Esophagus muscularis mucosa (tissue), 4 donors: ENCODE measurements at regions not wholly inside any gene's neighbourhood (a gene's known extent, or its start where the extent isn't known, plus 50 kb on each side); places are given as distances from the start of the nearest gene placed in this dataset.
A peak's percentile ranks its signal among the peaks of the same experiment; 100 is the strongest.
"Not testable (repeated sequence)": the region's sequence is repeated elsewhere in the genome, so short reads cannot be mapped to it uniquely, and the experiment has no call there.

Experiments
- DNase-seq: peaks from one replicate; pipeline ENCODE4 v3.0.0-alpha.2; 2017; ENCODE audit errors: extremely low spot score
- H3K27ac ChIP-seq, 4 donors: fragments of 200-600 bp; sonication (generic); replicated peaks in 1 of 4; 1 replicate in 3 of 4; 2 replicates in 1 of 4; pipeline ENCODE4 v1.5.1; 2016 to 2019; ENCODE audit warnings: mild to moderate bottlenecking in 1 of 4
- H3K27me3 ChIP-seq, 4 donors: fragments of 200-600 bp; sonication (generic); one replicate each; pipeline versions ENCODE4 v1.5.1 to v1.6.0; 2016 to 2019
- H3K36me3 ChIP-seq, 4 donors: fragments of 200-600 bp; sonication (generic); one replicate each; pipeline ENCODE4 v1.5.1; 2016 to 2019
- H3K4me1 ChIP-seq, 4 donors: fragments of 200-600 bp; sonication (generic); one replicate each; pipeline ENCODE4 v1.5.1; 2016 to 2019
- H3K4me3 ChIP-seq, 4 donors: fragments of 200-600 bp; sonication (generic); 1 replicate in 2 of 4; 2 replicates in 2 of 4; pipeline ENCODE4 v1.5.1; 2016 to 2019; ENCODE audit warnings: mild to moderate bottlenecking in 4 of 4, moderate library complexity in 1 of 4
- H3K9me3 ChIP-seq, 4 donors: fragments of 200-600 bp; sonication (generic); 1 replicate in 3 of 4; 2 replicates in 1 of 4; pipeline ENCODE4 v1.5.1; 2016 to 2019
- EP300 ChIP-seq: sonication (generic); formaldehyde crosslinking; IDR thresholded peaks from one replicate; pipeline ENCODE4 v1.6.1; 2017; ENCODE audit warnings: antibody characterized with exemption
- POLR2A ChIP-seq: fragments of 450-650 bp; IDR thresholded peaks from one replicate; pipeline ENCODE4 v1.6.1; 2017; ENCODE audit warnings: antibody characterized with exemption, moderate library complexity, mild to moderate bottlenecking, low read depth
- POLR2AphosphoS5 ChIP-seq, 2 donors: sonication (generic); formaldehyde crosslinking; IDR thresholded peaks; one replicate each; pipeline ENCODE4 v1.6.1; 2017; ENCODE audit warnings: antibody characterized with exemption in 2 of 2
- WGBS: methylation state at CpG from one replicate; pipeline ENCODE4 v1.1.5; 2018; 5-methylcytosine and 5-hydroxymethylcytosine counted together
- intact Hi-C: fragments of 100-400 bp; cut with DNase I; formaldehyde crosslinking; loops from one replicate; pipeline ENCODE4 v1.15.1; 2023
- TF ChIP-seq, protein P1 (sequence below), 3 experiments: fragments of 200-600 bp in 2 of 3; fragments of 450-650 bp in 1 of 3; sonication (generic) in 2 of 3; IDR thresholded peaks; one replicate each; pipeline ENCODE4 v1.5.1; 2017 to 2019; ENCODE audit warnings: antibody characterized with exemption in 3 of 3, mild to moderate bottlenecking in 2 of 3, moderate library complexity in 1 of 3

DNA sequence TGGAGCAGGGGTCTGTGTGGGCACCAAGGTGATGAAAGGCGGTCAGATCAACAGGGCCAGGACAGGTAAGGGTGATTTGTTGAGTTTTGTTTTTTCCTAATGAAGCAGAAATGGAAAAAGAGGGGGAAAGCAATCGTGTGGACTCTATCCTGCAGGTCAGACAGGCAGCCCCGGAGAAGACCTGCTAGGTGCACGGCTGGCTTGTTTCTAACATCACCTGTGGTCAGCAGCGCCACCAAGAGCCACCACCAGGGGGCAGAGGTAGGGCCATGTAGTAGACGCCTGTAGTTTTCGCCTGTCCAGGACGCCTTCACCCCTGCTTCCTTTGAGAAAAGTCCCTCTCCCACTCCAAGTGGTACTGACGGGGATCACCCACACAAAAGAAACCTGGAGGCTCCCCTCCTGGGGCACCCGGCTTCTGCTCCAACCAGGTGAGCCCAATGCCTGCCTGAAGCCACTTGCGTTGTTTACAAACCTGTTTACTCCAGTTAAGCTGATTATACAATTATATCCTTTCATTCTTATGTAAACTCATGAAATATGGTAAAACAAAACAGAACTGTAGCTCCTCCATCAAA is 54.2 kb upstream of the SEC14L1 start:
- H3K4me1 ChIP-seq: peaks cover 26 to 51% (median 42%) of the 10 kb centered on the region in 4 donors
- H3K36me3 ChIP-seq: peaks cover 8 to 16% (median 13%) of the 10 kb centered on the region in 4 donors
- peak overlapping the region in 1 of 4 donors; percentile 7 for H3K4me3 ChIP-seq
- DNase-seq: peak; percentile 97
- H3K27me3 ChIP-seq: peaks cover 0 to 29% (median 0%) of the 10 kb centered on the region in 4 donors
- no peak for TF ChIP-seq POLR2A
- TF ChIP-seq EP300: no peak
- TF ChIP-seq, protein P1, sequence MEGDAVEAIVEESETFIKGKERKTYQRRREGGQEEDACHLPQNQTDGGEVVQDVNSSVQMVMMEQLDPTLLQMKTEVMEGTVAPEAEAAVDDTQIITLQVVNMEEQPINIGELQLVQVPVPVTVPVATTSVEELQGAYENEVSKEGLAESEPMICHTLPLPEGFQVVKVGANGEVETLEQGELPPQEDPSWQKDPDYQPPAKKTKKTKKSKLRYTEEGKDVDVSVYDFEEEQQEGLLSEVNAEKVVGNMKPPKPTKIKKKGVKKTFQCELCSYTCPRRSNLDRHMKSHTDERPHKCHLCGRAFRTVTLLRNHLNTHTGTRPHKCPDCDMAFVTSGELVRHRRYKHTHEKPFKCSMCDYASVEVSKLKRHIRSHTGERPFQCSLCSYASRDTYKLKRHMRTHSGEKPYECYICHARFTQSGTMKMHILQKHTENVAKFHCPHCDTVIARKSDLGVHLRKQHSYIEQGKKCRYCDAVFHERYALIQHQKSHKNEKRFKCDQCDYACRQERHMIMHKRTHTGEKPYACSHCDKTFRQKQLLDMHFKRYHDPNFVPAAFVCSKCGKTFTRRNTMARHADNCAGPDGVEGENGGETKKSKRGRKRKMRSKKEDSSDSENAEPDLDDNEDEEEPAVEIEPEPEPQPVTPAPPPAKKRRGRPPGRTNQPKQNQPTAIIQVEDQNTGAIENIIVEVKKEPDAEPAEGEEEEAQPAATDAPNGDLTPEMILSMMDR (IDR thresholded peaks at IDR 0.05): peak; percentile 85 to 92 (median 92)
- peak in 1 of 2 donors; percentile 47 for TF ChIP-seq POLR2AphosphoS5 (IDR thresholded peaks at IDR 0.05)
- no peak overlapping the region for H3K27ac ChIP-seq
- 17% methylated on average over 11 of the region's 11 CpGs for WGBS
- intact Hi-C loops: loop anchor here (1.0 kb wide), 1 partner anchor 161 kb away; no protein-coding TSS in a partner anchor
- no peaks in the 10 kb centered on the region for H3K9me3 ChIP-seq

DNA sequence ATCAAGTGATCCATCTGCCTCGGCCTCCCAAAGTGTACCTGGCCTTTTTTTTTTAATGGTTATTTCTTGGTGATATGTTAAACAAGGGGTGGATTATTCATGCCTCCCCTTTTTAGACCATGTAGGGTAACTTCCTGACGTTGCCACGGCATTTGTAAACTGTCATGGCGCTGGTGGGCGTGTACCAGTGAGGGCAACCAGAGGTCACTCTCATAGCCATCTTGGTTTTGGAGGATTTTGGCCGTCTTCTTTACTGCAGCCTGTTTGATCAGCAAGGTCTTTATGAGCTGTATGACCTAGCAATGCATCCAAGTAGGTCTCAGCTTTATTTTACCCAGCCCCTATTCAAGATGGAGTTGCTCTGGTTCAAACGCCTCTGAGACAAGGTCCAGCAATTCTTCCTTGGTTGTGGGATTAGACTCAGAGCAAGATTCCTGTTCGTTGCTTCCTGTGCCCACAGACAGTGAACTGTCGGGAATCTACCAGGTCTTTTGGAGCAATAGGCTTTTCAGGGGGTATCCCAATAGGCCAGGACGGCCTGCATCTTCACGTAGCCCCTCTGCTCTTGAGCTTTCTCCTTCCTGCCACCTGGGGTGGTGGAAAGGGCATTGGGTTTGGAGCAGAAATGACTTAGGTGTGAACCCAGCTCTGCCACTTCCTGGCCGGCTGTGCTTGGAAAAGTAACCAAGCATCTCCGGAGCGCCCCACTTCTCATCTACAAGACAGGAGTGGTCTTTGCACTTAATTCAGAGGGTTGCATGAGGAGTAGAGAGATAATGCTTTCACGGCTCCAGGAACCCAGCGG is 52.9 kb upstream of the SEC14L1 start:
- Histone ChIP-seq H3K9me3 (no peaks in the 10 kb centered on the region), H3K4me1 (peaks cover 26 to 60% (median 50%) of the 10 kb centered on the region in 4 donors), H3K27ac (peak overlapping the region; percentile 86 to 93 (median 88)), H3K27me3 (peaks cover 0 to 19% (median 0%) of the 10 kb centered on the region in 4 donors), H3K36me3 (peaks cover 10 to 30% (median 27%) of the 10 kb centered on the region in 4 donors), H3K4me3 (peak overlapping the region; percentile 71 to 85 (median 80))
- no peak for DNase-seq
- TF ChIP-seq POLR2AphosphoS5 (IDR thresholded peaks at IDR 0.05) (no peak), EP300 (no peak), POLR2A (no peak)
- TF ChIP-seq, protein P1 (IDR thresholded peaks at IDR 0.05): no peak
- intact Hi-C loops: no loop called here
- WGBS: 70% methylated on average over 16 of the region's 16 CpGs

DNA sequence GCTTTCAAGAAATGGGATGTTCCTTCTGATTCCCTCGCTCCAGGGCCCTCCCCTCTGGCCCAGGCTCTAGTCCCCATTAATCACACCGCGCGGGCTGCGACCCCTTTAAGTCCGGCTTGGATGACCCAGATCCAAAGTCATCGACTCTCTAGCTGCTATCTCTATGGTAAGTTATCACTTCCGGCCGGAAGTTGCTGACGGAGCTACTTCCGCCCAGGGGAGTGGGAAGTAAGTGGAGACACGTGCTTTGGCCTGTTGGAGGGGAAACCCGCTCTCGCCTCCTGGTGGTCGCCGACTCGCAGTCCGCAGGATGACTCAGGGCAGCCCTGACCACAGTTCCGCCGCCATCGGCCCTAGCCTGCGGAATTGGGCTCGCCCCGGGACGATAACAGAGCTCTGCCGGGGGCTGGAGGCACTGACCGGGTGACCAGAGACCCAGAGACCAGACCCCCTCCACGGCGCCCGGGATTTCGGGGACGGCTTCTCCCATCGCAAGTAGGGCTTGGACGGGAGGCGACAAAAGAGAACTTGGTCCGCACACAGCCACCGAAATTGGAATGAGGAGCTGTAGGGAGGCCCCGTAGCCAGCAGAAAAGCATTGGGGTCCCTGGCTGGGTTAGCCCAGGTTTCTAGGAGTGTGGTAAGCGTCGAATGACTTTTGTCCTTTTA is 52.2 kb upstream of the SEC14L1 start:
- TF ChIP-seq EP300 (no peak), POLR2A (peak; percentile 69), POLR2AphosphoS5 (IDR thresholded peaks at IDR 0.05) (peak; percentile 93 to 99)
- TF ChIP-seq, protein P1 (IDR thresholded peaks at IDR 0.05): peak; percentile 69 to 85 (median 75)
- H3K4me1 ChIP-seq: peaks cover 26 to 60% (median 50%) of the 10 kb centered on the region in 4 donors
- H3K9me3 ChIP-seq: no peaks in the 10 kb centered on the region
- peak; percentile 98 for DNase-seq
- intact Hi-C loops: no loop called here
- H3K36me3 ChIP-seq: peaks cover 17 to 37% (median 34%) of the 10 kb centered on the region in 4 donors
- 6% methylated on average over 8 of the region's 40 CpGs for WGBS
- peak overlapping the region; percentile 86 to 93 (median 88) for H3K27ac ChIP-seq
- H3K4me3 ChIP-seq: peak overlapping the region; percentile 71 to 85 (median 80)
- H3K27me3 ChIP-seq: peaks cover 0 to 16% (median 0%) of the 10 kb centered on the region in 4 donors

DNA sequence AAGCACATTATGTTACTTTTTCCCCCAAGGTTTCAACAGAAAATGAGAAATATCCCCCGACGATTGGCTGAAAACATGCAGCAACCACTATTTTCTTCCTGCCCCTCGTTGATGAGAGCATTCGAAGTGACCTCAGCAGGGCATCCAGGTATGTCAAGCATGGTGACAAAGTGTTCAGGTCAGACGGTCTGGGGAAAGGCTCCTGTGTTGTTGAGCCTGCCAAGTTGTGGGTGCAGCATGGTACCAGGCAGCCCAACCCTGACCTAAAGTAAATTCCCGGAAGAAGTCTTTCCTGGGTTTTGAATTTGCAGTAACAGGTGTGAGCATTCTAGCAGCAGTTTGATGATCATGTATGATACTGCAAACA is 51.7 kb upstream of the SEC14L1 start:
- DNase-seq: no peak
- Histone ChIP-seq H3K27me3 (peaks cover 0 to 12% (median 0%) of the 10 kb centered on the region in 4 donors), H3K9me3 (no peaks in the 10 kb centered on the region), H3K36me3 (peaks cover 22 to 42% (median 39%) of the 10 kb centered on the region in 4 donors), H3K4me1 (peaks cover 26 to 60% (median 50%) of the 10 kb centered on the region in 4 donors), H3K4me3 (peak overlapping the region; percentile 71 to 85 (median 80)), H3K27ac (peak overlapping the region; percentile 86 to 93 (median 88))
- intact Hi-C loops: no loop called here
- TF ChIP-seq EP300 (no peak), POLR2A (no peak), POLR2AphosphoS5 (IDR thresholded peaks at IDR 0.05) (no peak)
- TF ChIP-seq, protein P1 (IDR thresholded peaks at IDR 0.05): no peak
- 1% methylated on average over 6 of the region's 6 CpGs for WGBS

DNA sequence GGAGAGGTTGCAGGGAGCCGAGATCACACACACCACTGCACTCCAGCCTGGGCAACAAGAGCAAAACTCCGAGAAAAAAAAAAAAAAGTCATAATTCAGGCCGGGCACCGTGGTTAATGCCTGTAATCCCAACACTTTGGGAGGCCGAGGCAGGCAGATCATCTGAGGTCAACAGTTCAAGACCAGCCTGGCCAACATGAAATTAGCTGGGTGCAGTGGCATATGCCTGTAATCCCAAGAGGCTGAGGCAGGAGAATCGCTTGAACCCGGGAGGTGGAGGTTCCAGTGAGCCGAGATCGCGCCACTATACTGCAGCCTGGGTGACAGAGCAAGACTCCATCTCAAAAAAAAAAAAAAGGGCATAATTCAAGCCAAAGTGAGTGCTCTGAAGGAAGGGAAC is 50.8 kb upstream of the SEC14L1 start:
- peaks cover 0 to 12% (median 0%) of the 10 kb centered on the region in 4 donors for H3K27me3 ChIP-seq
- H3K36me3 ChIP-seq: peaks cover 30 to 51% (median 47%) of the 10 kb centered on the region in 4 donors
- DNase-seq, H3K9me3 ChIP-seq, intact Hi-C loops: not testable (repeated sequence)
- WGBS: 88% methylated on average over 10 of the region's 10 CpGs
- peaks cover 26 to 60% (median 50%) of the 10 kb centered on the region in 4 donors for H3K4me1 ChIP-seq
- peak overlapping the region in 2 of 4 donors; percentile 89 to 93 for H3K27ac ChIP-seq
- peak overlapping the region in 1 of 4 donors; percentile 85 for H3K4me3 ChIP-seq
